Astrocyte of the cerebellum (primary cell): ENCODE measurements at regions not wholly inside any gene's neighbourhood (a gene's known extent, or its start where the extent isn't known, plus 50 kb on each side); places are given as distances from the start of the nearest gene placed in this dataset.

Experiments
- DNase-seq: peaks from one replicate; pipeline ENCODE4 v3.0.0-alpha.2; 2011; ENCODE audit warnings: low read depth
- H3K4me3 ChIP-seq: 2 replicates; pipeline ENCODE4 v1.5.1; 2011; ENCODE audit warnings: mild to moderate bottlenecking, low read depth, low read length, moderate library complexity
- CTCF ChIP-seq: IDR thresholded peaks from 2 replicates; pipeline ENCODE4 v1.5.1; 2012; ENCODE audit warnings: low read length, low read depth, moderate library complexity, mild to moderate bottlenecking; ENCODE audit errors: missing control alignments
- in situ Hi-C: cut with HindIII; loops from 2 replicates; pipeline ENCODE4 v1.10.0; 2017; ENCODE audit warnings: low sequenced_read_pairs

GRCh38 chr7:94810496-94810895, 96.9 kb upstream of the PPP1R9A start:
- in situ Hi-C loops, result no loop called here
- no peak overlapping the region for H3K4me3 ChIP-seq
- DNase-seq, result no peak
- TF ChIP-seq CTCF, result no peak

- TF ChIP-seq CTCF, result no peak
- no peak overlapping the region for H3K4me3 ChIP-seq
- in situ Hi-C loops, result no loop called here
- DNase-seq, result no peak
Measured at GRCh38 chr7:94813917-94814316, 93.5 kb upstream of the PPP1R9A start.

GRCh38 chr7:94823947-94824346, 83.4 kb upstream of the PPP1R9A start:
- in situ Hi-C loops, result no loop called here

GRCh38 chr7:94829987-94830386, 77.4 kb upstream of the PPP1R9A start:
- DNase-seq, result no peak
- no peak for TF ChIP-seq CTCF
- H3K4me3 ChIP-seq, result no peak overlapping the region
- in situ Hi-C loops, result loop anchor here (5.0 kb wide), 1 partner anchor 97 kb away; no protein-coding TSS in a partner anchor

More at GRCh38 chr7:94823947-94824346, 83.4 kb upstream of the PPP1R9A start:
- TF ChIP-seq CTCF, result no peak
- H3K4me3 ChIP-seq, result no peak overlapping the region
- peak; percentile 16 for DNase-seq

- no peak for DNase-seq
- H3K4me3 ChIP-seq, result no peak overlapping the region
- TF ChIP-seq CTCF, result no peak
- in situ Hi-C loops, result no loop called here
Measured at GRCh38 chr7:94832051-94832450, 75.3 kb upstream of the PPP1R9A start.

GRCh38 chr7:94834359-94834758, 73.0 kb upstream of the PPP1R9A start:
- no peak for DNase-seq
- no peak for TF ChIP-seq CTCF
- no peak overlapping the region for H3K4me3 ChIP-seq
- in situ Hi-C loops, result no loop called here

GRCh38 chr7:94838717-94839116, 68.7 kb upstream of the PPP1R9A start:
- H3K4me3 ChIP-seq, result no peak overlapping the region
- TF ChIP-seq CTCF, result no peak
- no peak for DNase-seq
- in situ Hi-C loops, result no loop called here
